Thyroid gland (tissue), 4 donors: ENCODE measurements at regions not wholly inside any gene's neighbourhood (a gene's known extent, or its start where the extent isn't known, plus 50 kb on each side); places are given as distances from the start of the nearest gene placed in this dataset.

Experiments
- POLR2A ChIP-seq, 2 donors: fragments of 450-650 bp; IDR thresholded peaks; one replicate each; pipeline ENCODE4 v1.6.1; 2017; ENCODE audit warnings: antibody characterized with exemption in 2 of 2, mild to moderate bottlenecking in 2 of 2, moderate library complexity in 1 of 2
- TF ChIP-seq, protein P1 (sequence below), 6 experiments: fragments of 200-600 bp in 3 of 6; fragments of 450-650 bp in 3 of 6; sonication (generic) in 3 of 6; IDR thresholded peaks; one replicate each; pipeline ENCODE4 v1.5.1; 2016 to 2019; ENCODE audit warnings: antibody characterized with exemption in 6 of 6, mild to moderate bottlenecking in 2 of 6, inconsistent platforms in 1 of 6, moderate library complexity in 1 of 6

DNA sequence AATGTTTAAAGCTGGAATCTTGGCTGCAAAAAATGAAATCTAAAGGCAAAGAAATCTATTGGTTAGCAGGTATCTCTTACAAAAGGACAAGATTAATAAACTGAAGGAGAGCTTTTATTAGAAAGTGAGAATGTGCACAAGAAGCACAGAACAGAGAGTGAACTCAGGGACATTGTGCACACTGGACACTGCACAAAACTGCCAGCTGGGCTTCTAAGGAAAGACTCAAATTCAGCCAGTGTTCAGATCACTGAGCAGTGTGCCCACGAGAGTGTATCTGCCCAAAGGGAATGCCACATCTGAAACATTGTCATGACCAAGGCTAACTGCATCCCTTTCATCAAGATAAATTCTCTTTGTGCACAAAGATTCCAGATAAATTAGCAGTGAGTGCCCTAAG is 129.7 kb upstream of the KCNH7 start:
- TF ChIP-seq, protein P1, sequence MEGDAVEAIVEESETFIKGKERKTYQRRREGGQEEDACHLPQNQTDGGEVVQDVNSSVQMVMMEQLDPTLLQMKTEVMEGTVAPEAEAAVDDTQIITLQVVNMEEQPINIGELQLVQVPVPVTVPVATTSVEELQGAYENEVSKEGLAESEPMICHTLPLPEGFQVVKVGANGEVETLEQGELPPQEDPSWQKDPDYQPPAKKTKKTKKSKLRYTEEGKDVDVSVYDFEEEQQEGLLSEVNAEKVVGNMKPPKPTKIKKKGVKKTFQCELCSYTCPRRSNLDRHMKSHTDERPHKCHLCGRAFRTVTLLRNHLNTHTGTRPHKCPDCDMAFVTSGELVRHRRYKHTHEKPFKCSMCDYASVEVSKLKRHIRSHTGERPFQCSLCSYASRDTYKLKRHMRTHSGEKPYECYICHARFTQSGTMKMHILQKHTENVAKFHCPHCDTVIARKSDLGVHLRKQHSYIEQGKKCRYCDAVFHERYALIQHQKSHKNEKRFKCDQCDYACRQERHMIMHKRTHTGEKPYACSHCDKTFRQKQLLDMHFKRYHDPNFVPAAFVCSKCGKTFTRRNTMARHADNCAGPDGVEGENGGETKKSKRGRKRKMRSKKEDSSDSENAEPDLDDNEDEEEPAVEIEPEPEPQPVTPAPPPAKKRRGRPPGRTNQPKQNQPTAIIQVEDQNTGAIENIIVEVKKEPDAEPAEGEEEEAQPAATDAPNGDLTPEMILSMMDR (IDR thresholded peaks at IDR 0.05), result no peak
- TF ChIP-seq POLR2A (IDR thresholded peaks at IDR 0.05), result no peak
